SK-N-SH treated with all-trans-retinoic acid at 6 μM for 48 hours (cell line): ENCODE measurements at regions not wholly inside any gene's neighbourhood (a gene's known extent, or its start where the extent isn't known, plus 50 kb on each side); places are given as distances from the start of the nearest gene placed in this dataset.

Source experiments
- ARNTL ChIP-seq: fragments of 450-650 bp; formaldehyde crosslinking; IDR thresholded peaks from 2 replicates; pipeline ENCODE4 v1.5.0; 2020; ENCODE audit warnings: low read depth, mild to moderate bottlenecking, moderate library complexity, borderline replicate concordance
- CSDC2 ChIP-seq: fragments of 250-450 bp; sonication (Bioruptor Pico); IDR thresholded peaks from 2 replicates; pipeline ENCODE4 v1.5.0; 2020; ENCODE audit warnings: mild to moderate bottlenecking, moderate library complexity
- OSR1 ChIP-seq: fragments of 250-450 bp; sonication (Bioruptor Pico); IDR thresholded peaks from 2 replicates; pipeline ENCODE4 v1.8.0; 2022; ENCODE audit warnings: moderate library complexity, mild to moderate bottlenecking, inconsistent platforms
- PATZ1 ChIP-seq: fragments of 250-450 bp; sonication (Bioruptor Pico); IDR thresholded peaks from 2 replicates; pipeline ENCODE4 v1.8.0; 2020; ENCODE audit warnings: mild to moderate bottlenecking, moderate library complexity, borderline replicate concordance
- SNAI2 ChIP-seq: fragments of 250-450 bp; sonication (Bioruptor Pico); IDR thresholded peaks from 2 replicates; pipeline ENCODE4 v1.5.0; 2020; ENCODE audit warnings: mild to moderate bottlenecking, moderate library complexity
- ZNF8 ChIP-seq: fragments of 450-650 bp; formaldehyde crosslinking; IDR thresholded peaks from 2 replicates; pipeline ENCODE4 v1.5.0; 2020; ENCODE audit warnings: mild to moderate bottlenecking, moderate library complexity
- TF ChIP-seq, protein P1 (sequence below): fragments of 250-450 bp; sonication (Bioruptor Pico); IDR thresholded peaks from 2 replicates; pipeline ENCODE4 v1.5.1; 2020; ENCODE audit warnings: low read depth, mild to moderate bottlenecking, moderate library complexity

DNA sequence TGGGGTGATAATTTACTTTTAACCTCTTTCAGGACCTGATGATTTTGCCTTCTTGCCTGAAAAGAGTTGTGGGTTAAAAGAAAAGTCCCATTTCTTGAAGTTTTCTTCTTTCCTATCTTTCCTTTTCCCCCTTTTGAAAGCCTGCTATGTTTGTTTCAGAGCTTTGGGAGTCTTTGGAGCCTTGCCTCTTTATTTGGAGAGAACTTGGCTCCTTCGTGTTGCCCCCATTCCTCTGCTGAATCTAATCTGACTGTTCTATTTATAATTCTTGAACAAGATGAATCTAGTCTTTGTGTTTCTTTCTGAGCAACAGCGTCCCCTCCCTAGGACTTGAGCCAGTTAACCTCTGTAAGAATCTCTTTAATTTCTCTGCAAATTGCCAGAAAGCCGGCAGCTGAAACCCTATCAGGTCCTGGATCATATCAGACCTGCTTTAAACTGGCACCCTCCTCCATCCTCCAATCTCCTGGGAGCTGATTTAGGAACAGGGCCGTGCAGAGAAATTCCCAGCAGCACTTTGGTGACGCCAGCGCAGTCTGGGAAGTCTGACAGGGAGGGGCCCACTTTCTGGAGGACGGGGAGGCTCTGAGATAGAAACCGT lies 289.1 kb upstream of the SORL1-AS1 start:
- TF ChIP-seq SNAI2 (CRISPR knock-in tag) (peak; percentile 81; the same call in 1 of the 2 replicates), PATZ1 (CRISPR knock-in tag) (peak; percentile 92), ARNTL (CRISPR knock-in tag) (no peak), OSR1 (CRISPR knock-in tag) (no peak), ZNF8 (no peak), CSDC2 (CRISPR knock-in tag) (peak; percentile 58; the same call in 1 of the 2 replicates)
- TF ChIP-seq, protein P1, sequence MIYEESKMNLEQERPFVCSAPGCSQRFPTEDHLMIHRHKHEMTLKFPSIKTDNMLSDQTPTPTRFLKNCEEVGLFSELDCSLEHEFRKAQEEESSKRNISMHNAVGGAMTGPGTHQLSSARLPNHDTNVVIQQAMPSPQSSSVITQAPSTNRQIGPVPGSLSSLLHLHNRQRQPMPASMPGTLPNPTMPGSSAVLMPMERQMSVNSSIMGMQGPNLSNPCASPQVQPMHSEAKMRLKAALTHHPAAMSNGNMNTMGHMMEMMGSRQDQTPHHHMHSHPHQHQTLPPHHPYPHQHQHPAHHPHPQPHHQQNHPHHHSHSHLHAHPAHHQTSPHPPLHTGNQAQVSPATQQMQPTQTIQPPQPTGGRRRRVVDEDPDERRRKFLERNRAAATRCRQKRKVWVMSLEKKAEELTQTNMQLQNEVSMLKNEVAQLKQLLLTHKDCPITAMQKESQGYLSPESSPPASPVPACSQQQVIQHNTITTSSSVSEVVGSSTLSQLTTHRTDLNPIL (CRISPR knock-in tag) = peak; percentile 58; the same call in 1 of the 2 replicates
